ENCODE measurements at regions not wholly inside any gene's neighbourhood (a gene's known extent, or its start where the extent isn't known, plus 50 kb on each side); places are given as distances from the start of the nearest gene placed in this dataset.

DNA sequence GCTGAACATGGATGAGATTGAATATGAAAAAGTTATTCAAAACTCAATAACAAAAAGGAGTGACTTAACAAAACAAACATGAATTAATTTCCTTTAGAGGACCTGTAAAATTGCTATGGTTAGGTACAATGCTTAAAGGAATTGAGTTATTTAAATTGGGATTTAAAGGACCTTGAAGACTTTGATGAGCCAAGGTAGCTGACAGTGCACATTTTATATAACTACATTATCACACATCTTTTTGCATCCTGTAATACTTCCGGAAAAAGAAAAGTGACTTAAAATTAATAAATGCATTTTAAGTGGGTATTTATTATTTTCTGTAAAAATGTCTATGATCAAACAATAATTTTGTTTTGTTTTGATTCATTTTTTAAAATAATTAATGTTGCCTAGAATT is 964.8 kb upstream of the SLIT2 start (continued):
- TF ChIP-seq AKNA (CRISPR knock-in tag; IDR thresholded peaks at IDR 0.05; ENCODE audit: borderline replicate concordance) (no peak), TEAD3 (CRISPR knock-in tag; optimal IDR thresholded peaks at IDR 0.05; ENCODE audit: borderline replicate concordance) (no peak), STAT5B (CRISPR knock-in tag; IDR thresholded peaks at IDR 0.05) (no peak), MAFK (conservative IDR thresholded peaks at IDR 0.05 in 1 of 2, IDR thresholded peaks at IDR 0.05 in 1 of 2; ENCODE audit: low read length in 2 of 2) (peak; percentile 31 to 62; a peak in 2 of 4 replicates)

GRCh38 chr4:19285146-19285545 is 966.6 kb upstream of the SLIT2 start:
- no peak for FAIRE-seq
- no peaks in the 10 kb centered on the region for H3K36me3 ChIP-seq (replicated peaks in 1 of 2; ENCODE audit: control insufficient read depth in 1 of 2, insufficient read depth in 2 of 2, low read length in 2 of 2)
- H3K4me2 ChIP-seq (ENCODE audit: low read depth, low read length) = no peak overlapping the region
- H3K79me2 ChIP-seq (ENCODE audit: insufficient read depth, low read length) = no peaks in the 10 kb centered on the region
- CTCF ChIA-PET (ENCODE audit: low intra/inter-chr PET ratio, low total read pairs) = no interaction called here
- no peak overlapping the region for H3K27ac ChIP-seq (ENCODE audit: extremely low read length, insufficient read depth, low read length)
- no peaks in the 10 kb centered on the region for H3K4me1 ChIP-seq (ENCODE audit: insufficient read depth, low read length)
- peaks cover 87% of the 10 kb centered on the region for H3K9me3 ChIP-seq (ENCODE audit: low read length)
- H4K20me1 ChIP-seq (ENCODE audit: insufficient read depth, low read length) = no peaks in the 10 kb centered on the region
- POLR2A ChIA-PET = no interaction called here
- intact Hi-C loops (cut with micrococcal nuclease; ENCODE audit: unreplicated experiment) = no loop called here
- no peak for ATAC-seq
- BruUV-seq (replicated peaks) = no TSS peak
- no peak overlapping the region for H2AFZ ChIP-seq (ENCODE audit: low read length)
- no peak for DNase-seq (ENCODE audit: low spot score)
- no peaks in the 10 kb centered on the region; a peak in 1 of 5 replicates for H3K27me3 ChIP-seq (ENCODE audit: control insufficient read depth in 1 of 2, insufficient read depth in 2 of 2, low read length in 2 of 2)
- TF ChIP-seq, protein P1, sequence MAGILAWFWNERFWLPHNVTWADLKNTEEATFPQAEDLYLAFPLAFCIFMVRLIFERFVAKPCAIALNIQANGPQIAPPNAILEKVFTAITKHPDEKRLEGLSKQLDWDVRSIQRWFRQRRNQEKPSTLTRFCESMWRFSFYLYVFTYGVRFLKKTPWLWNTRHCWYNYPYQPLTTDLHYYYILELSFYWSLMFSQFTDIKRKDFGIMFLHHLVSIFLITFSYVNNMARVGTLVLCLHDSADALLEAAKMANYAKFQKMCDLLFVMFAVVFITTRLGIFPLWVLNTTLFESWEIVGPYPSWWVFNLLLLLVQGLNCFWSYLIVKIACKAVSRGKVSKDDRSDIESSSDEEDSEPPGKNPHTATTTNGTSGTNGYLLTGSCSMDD (CRISPR knock-in tag; IDR thresholded peaks at IDR 0.05) = no peak
- TF ChIP-seq ZNF251 (CRISPR knock-in tag; IDR thresholded peaks at IDR 0.05) = no peak
- TF ChIP-seq DPF2 (CRISPR knock-in tag; IDR thresholded peaks at IDR 0.05; ENCODE audit: borderline replicate concordance, low read depth) = no peak
- TF ChIP-seq ZFP36 (IDR thresholded peaks at IDR 0.05; ENCODE audit: borderline replicate concordance, low read depth, low read length, partially characterized antibody) = no peak
- no peak for TF ChIP-seq ZUFSP (CRISPR knock-in tag; IDR thresholded peaks at IDR 0.05; ENCODE audit: borderline replicate concordance)
- WGBS (ENCODE audit: low lambda C conversion rate) = 0% methylated on average over 3 of the region's 3 CpGs
- in situ Hi-C loops (cut with HindIII; ENCODE audit: extremely low pct_ligation_motif_present, low pct_unique_long_range_greater_than_20kb) = no loop called here
- H3K4me3 ChIP-seq (replicated peaks in 1 of 3; ENCODE audit: insufficient read depth in 1 of 3, low read depth in 2 of 3, low read length in 3 of 3) = no peak overlapping the region
- no peak overlapping the region for H3K9ac ChIP-seq (ENCODE audit: insufficient read depth, low read depth, low read length)

Data from HepG2 (cell line).